Endothelial cell (in vitro differentiated cells): ENCODE measurements at regions not wholly inside any gene's neighbourhood (a gene's known extent, or its start where the extent isn't known, plus 50 kb on each side); places are given as distances from the start of the nearest gene placed in this dataset.

ENCODE experiments used
- DNase-seq: peaks from one replicate; pipeline ENCODE4 v3.0.0; 2021; ENCODE audit warnings: low spot score
- H3K27ac Mint-ChIP-seq: one replicate; pipeline ENCODE4 v1.8.0; 2021; ENCODE audit warnings: mixed read lengths, inconsistent platforms; ENCODE audit not compliant: unreplicated experiment
- H3K27me3 Mint-ChIP-seq: one replicate; pipeline ENCODE4 v1.8.0; 2021; ENCODE audit warnings: mild to moderate bottlenecking, moderate library complexity, mixed read lengths, inconsistent platforms; ENCODE audit not compliant: unreplicated experiment
- H3K36me3 Mint-ChIP-seq: one replicate; pipeline ENCODE4 v1.8.0; 2021; ENCODE audit warnings: mild to moderate bottlenecking, low read depth, mixed read lengths, inconsistent platforms; ENCODE audit not compliant: unreplicated experiment
- H3K4me1 Mint-ChIP-seq: one replicate; pipeline ENCODE4 v1.8.0; 2021; ENCODE audit warnings: mild to moderate bottlenecking, mixed read lengths, inconsistent platforms; ENCODE audit not compliant: unreplicated experiment
- H3K4me3 Mint-ChIP-seq: one replicate; pipeline ENCODE4 v1.8.0; 2021; ENCODE audit warnings: mild to moderate bottlenecking, mixed read lengths, inconsistent platforms; ENCODE audit not compliant: unreplicated experiment
- H3K9me3 Mint-ChIP-seq: one replicate; pipeline ENCODE4 v1.8.0; 2021; ENCODE audit warnings: mixed read lengths, inconsistent platforms; ENCODE audit not compliant: unreplicated experiment
- CTCF ChIP-seq: fragments of 200-600 bp; sonication (generic); IDR thresholded peaks from one replicate; pipeline ENCODE4 v1.5.0; 2021; ENCODE audit warnings: antibody characterized with exemption; ENCODE audit not compliant: unreplicated experiment

GRCh38 chr6:68010936-68011335, 624.1 kb upstream of the ADGRB3 start:
- no peak for DNase-seq
- no peak overlapping the region for H3K27ac Mint-ChIP-seq
- H3K4me1 Mint-ChIP-seq = no peaks in the 10 kb centered on the region
- no peaks in the 10 kb centered on the region for H3K36me3 Mint-ChIP-seq
- H3K4me3 Mint-ChIP-seq = no peak overlapping the region
- H3K27me3 Mint-ChIP-seq = no peaks in the 10 kb centered on the region
- no peak for TF ChIP-seq CTCF
- H3K9me3 Mint-ChIP-seq = no peaks in the 10 kb centered on the region

- DNase-seq = no peak
- no peak overlapping the region for H3K4me3 Mint-ChIP-seq
- no peak overlapping the region for H3K27ac Mint-ChIP-seq
These were observed 626.6 kb upstream of the ADGRB3 start for GRCh38 chr6:68008445-68008844.

GRCh38 chr6:68007717-68008116, 627.4 kb upstream of the ADGRB3 start:
- no peaks in the 10 kb centered on the region for H3K36me3 Mint-ChIP-seq
- no peaks in the 10 kb centered on the region for H3K27me3 Mint-ChIP-seq
- TF ChIP-seq CTCF = no peak
- DNase-seq = no peak
- no peaks in the 10 kb centered on the region for H3K4me1 Mint-ChIP-seq
- H3K27ac Mint-ChIP-seq = no peak overlapping the region
- H3K4me3 Mint-ChIP-seq = no peak overlapping the region
- no peaks in the 10 kb centered on the region for H3K9me3 Mint-ChIP-seq

More at GRCh38 chr6:68008445-68008844, 626.6 kb upstream of the ADGRB3 start:
- TF ChIP-seq CTCF = no peak
- Mint-ChIP-seq H3K4me1 (no peaks in the 10 kb centered on the region), H3K27me3 (no peaks in the 10 kb centered on the region), H3K36me3 (no peaks in the 10 kb centered on the region), H3K9me3 (no peaks in the 10 kb centered on the region)

GRCh38 chr6:67986694-67987232, 648.3 kb upstream of the ADGRB3 start:
- no peaks in the 10 kb centered on the region for H3K9me3 Mint-ChIP-seq
- H3K4me3 Mint-ChIP-seq = no peak overlapping the region
- H3K27me3 Mint-ChIP-seq = no peaks in the 10 kb centered on the region
- no peaks in the 10 kb centered on the region for H3K36me3 Mint-ChIP-seq
- no peak overlapping the region for H3K27ac Mint-ChIP-seq
- TF ChIP-seq CTCF = no peak
- DNase-seq = no peak
- H3K4me1 Mint-ChIP-seq = no peaks in the 10 kb centered on the region

GRCh38 chr6:67976486-67976885, 658.6 kb upstream of the ADGRB3 start:
- Mint-ChIP-seq H3K27me3 (no peaks in the 10 kb centered on the region), H3K36me3 (no peaks in the 10 kb centered on the region), H3K4me3 (no peak overlapping the region), H3K4me1 (peaks cover 5% of the 10 kb centered on the region), H3K9me3 (no peaks in the 10 kb centered on the region), H3K27ac (no peak overlapping the region)
- TF ChIP-seq CTCF = no peak
- no peak for DNase-seq
